GM18505 (cell line): ENCODE measurements at regions not wholly inside any gene's neighbourhood (a gene's known extent, or its start where the extent isn't known, plus 50 kb on each side); places are given as distances from the start of the nearest gene placed in this dataset.

Source experiments
- ATAC-seq: cut with Tn5 transposase; IDR thresholded peaks from one replicate; pipeline ENCODE4 v1.9.1; 2021; ENCODE audit not compliant: unreplicated experiment
- POLR2A ChIP-seq: IDR thresholded peaks from 4 replicates; pipeline ENCODE4 v1.6.1; 2011; ENCODE audit warnings: borderline replicate concordance; ENCODE audit not compliant: insufficient read depth, insufficient read length; ENCODE audit errors: extremely low read depth

DNA sequence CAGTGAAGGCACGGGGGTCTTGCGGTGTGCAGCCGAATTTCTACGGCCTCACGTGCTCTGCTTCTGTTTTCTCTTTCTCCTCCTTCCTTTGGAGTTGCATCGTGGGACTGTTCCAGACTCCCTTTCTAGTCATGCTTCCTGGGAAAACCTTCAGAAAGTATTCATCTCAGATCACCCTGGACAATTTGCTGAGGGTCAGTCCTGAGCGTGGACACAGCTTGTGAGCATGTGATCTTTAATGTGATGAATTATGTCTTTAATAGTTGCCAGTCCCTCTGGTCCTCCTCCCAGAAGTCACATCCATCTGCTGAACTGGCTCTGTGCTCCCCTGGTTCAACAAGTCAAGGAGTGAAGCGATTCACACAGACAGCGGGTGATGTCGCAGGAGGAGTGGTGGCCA is 145.0 kb upstream of the PDE10A start:
- ATAC-seq = no peak
- TF ChIP-seq POLR2A = no peak

DNA sequence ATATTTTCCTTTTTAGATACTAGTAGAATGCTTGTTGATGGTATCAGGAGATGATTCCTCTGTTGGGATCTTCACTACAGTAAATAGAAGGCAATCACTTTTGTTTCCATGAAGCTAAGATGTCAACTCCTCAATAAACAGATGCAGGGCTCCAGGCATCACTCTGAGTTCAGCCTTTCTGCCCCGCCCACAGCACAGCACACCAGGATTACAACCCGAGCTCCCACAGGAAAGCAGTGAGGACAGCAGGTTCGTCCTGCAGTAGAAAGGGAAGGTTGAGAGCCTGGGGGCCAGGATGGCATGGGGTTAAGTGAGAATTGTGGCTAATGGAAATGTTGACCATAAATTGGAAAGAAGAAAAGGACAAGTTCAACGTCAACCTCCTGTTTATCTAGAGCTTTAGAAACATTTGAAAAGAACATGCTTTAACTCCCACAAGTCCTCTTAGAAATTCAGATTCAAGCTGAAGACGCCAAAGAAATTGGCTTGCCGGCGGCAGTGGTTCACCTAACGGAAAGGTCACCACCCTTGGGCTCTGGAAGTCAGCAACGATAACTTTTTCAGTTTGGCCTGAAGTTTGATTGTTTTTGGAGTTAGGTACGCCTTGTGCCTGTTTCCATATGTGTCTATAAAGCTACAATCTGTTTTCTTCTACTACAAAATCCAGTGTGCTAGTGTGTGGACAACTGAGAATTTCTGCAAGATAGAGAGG is 144.4 kb upstream of the PDE10A start:
- no peak for ATAC-seq
- no peak for TF ChIP-seq POLR2A

DNA sequence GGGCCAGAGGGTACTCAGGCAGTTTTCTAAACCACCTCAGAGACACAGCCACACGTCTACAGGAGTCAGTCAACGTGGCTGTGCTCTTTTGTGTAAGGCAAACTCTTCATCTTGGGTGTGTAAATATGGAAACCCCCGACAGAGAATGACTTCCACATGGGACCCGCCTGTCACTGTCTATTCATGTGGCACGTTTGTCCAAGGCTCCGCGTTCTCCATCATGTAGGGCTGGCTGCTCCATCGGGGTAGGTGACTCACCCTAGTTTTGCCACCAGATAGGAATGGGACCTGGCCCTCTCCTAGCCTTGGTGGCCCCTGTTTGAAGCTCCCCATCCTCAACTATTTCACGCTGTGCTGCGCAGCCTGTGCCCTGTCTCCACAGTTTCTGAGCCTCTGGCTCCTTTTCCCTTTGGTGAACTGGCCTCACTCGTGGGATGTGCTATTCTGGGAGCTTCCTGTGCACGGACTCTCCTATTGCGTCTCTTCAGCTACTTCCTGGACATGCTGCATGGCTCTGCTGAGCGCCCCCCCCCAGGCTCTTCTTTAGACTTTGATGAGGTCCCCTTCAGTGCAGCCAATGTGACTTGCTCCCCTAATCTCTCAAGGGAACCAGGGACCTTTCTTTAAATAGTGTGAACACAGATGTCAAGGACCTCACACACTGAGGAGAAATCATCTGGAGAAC is 143.2 kb upstream of the PDE10A start:
- TF ChIP-seq POLR2A = no peak
- no peak for ATAC-seq

DNA sequence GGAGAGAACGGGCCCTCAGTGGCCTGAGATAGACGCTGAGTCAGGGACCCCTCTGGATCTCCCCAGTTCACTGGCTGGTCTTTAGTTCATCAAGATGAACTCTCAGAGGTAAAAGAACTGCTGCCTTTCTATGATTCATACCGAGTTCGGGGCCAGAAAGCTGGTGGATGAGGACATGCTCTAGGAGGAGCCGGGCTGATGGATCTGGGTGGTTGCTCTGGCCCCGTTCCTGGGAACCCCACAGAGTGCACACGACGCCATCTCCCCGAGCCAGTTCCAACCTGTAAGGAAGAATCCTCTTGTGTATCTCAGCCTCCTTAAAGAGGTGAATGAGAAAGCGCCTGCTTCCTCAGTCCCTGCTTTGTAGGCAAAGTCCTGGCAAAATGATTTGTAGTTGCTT is 142.6 kb upstream of the PDE10A start:
- no peak for TF ChIP-seq POLR2A
- ATAC-seq = no peak

DNA sequence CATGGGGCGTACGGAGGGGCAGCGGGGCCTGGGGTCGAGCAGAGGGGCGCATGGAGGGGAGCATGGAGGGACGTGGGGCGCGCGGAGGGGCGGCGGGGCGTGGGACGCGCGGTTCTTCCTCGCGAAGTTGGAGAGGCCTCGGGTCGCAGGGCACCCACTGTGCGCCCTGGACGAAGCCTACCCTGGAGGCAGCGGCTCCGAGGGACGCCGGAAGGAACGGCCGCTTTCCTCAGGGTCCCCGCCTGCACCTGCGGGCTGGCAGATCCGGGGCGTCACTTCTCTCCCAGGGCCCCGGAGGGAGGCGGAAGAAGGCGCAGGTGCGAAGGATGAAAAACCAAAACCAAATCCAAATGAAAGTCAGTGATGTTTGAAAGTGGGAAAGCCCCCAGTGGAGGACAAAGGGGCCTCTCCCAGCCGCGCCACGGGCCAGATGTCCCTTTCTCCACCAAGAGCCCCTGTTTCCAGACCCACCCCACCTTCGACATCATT is 142.1 kb upstream of the PDE10A start:
- ATAC-seq = no peak
- TF ChIP-seq POLR2A = no peak

DNA sequence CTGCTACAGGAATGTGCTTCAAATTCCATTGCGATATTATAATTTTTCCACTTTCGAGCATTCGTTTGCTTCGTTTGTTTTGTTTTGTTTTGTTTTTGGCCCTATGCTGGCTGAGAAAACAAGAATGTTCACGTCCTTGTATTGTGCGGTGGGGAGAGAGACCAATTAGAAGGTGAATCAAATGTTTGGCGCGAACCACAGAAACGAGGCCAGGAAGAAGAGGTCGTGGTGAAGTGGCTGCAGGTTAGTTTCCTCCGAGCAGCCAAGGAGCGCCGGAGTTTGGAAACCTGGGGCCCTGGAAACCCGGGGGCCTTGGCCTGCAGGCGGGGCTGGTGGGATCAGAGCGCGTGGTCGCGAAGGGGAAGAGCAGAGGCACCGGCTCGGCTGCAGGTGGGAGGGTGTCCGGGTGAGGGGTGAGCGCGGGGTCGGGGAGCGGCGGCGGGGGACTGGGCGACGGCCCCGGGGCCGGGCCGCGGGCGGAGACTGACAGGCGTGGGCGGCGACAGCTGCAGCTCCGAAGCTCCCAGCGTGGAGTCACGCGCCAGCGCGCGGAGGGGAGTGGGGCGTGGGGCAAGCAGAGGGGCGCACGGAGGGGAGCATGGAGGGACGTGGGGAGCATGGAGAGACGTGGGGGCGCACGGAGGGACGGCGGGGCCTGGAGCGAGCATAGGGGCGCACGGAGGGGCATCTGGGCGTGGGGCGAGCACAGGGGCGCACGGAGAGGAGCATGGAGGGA is 141.5 kb upstream of the PDE10A start:
- no peak for TF ChIP-seq POLR2A
- ATAC-seq = no peak

DNA sequence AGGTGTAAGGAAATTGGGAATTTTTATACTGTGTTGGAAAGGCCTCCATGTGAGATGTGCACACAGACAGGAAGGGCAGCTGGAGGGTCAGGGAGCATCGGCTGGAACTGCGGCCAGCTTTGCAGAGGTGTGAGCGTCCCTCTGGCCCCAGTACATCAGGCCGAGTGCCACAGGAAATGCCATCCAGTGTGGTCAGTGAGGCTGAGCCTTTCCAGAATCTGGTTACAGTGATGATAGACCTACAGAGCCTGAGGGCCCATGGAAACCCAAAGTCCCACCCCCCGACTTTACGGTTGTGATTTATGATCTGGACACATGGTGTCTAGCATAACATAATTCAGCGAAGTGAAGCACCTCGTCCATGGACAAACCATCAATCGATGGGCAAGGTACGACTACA is 137.3 kb upstream of the PDE10A start:
- no peak for TF ChIP-seq POLR2A
- no peak for ATAC-seq

DNA sequence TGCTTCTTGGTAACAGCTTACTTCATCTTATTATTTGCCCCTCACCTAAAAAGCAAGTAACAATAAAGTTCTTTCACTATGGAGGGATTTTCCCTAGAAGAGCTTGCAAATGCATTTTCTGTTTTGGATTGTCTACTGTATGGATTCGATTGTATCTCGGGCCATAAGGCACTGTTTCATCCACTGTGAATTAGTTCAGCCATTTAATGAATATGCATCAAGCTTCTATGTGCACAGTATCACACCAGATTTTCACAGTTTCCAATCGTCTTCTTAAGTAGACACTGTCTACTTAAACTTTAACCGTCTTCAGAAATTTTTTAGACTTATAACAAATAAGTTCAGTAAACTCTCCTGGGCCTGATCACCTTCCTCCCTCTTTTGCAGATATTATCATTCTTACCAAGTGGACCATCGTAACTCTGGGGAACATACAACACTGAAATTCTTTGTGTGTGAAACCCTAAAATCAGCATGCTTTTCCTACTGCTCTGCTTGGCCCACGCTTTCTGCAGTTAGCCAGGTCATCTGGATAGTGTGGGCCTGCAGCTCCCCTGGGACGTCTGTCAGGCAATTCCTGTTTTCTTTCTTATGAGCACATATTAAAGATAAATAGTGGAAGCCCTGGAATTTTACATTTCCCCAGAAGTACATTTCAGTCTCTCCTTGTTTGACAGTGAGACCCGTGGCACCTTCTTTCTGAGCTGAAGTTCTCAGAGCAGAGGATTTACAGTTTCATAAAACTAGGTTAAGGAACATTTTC is 136.5 kb upstream of the PDE10A start:
- TF ChIP-seq POLR2A = no peak
- ATAC-seq = no peak

DNA sequence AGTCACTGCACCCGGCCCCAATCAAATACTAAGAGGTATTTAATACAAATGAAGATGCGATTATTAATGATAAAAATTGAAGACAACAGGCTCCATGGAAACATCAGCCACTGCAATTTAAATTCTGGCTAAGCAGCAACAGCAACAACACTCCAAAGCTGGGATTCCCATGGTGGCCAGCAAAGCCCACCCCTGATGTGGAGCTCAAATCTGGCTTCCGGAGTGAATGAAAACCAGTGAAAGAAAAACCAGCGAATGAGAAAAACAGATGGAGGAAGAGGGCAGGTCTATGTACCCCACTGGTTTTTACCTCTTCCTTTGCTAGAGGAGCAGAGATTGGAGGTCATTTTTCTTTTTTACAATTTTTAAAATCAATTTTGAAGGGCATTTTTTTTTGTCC is 135.9 kb upstream of the PDE10A start:
- no peak for TF ChIP-seq POLR2A
- no peak for ATAC-seq

DNA sequence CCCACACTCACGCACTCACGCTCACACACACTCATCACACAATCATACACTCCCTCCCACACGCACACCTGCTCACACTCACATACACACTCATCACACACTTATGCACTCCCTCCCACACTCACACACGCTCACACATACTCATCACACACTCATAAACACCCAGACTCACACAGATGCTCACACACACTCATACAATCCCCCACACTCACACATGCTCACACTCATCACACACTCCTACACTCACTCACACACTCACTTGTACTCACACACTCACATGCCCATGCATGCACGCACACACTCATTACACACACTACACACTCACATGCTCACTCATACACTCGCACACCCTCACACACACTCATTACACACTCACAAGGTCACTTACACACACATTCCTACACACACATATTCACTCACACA is 131.1 kb upstream of the PDE10A start:
- no peak for TF ChIP-seq POLR2A
- no peak for ATAC-seq

DNA sequence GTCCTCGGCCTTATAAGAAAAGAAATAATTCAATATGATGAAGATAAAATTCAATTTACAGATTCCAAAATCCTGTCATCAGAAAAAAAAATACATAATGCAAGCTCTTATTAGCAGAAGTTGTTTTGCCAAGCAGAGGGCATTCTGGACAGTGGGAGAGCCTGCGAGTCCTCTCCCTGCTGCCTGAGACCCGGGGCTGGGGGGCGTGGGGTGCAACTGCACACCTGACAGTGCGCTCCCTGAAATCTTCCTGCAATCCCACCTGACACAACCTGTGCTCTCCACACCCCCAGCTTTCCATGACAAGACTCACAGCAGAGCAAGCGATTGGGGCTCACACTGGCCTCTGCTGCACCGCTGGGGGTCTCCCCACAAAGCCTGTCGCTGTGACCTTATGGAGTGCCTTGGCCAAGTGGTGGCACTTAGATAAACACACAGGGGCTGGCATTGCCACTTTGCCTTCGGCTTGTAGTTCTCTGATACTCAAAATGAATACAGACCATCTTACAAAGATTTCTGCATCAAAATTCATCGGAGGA is 130.3 kb upstream of the PDE10A start:
- no peak for TF ChIP-seq POLR2A
- no peak for ATAC-seq

DNA sequence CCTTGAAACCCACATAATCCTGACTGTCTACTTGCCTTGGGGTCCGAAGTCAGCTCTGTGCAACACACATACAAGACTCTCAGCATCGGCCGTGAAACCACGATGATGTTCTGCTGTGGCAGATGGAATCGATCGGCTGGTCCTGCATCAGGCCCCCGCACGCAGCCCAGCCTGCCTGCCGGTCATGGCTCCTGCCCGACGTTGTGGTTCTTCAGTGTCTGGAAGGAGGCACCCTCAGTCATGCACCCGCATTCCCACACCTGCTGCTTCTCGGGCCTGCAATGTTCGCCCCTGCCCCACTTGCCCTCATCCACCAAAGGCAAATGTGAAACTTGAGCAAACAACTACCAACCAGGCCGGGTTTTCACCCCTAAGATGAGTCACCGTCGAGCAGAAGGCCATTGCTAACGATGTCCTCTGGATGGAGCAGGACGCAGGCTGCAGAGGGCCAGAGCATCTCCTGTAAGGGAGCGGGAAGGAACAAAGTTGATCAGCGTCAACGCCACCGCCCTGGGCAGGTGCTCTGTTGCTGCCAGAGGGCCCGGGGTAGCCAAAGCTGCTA is 128.9 kb upstream of the PDE10A start:
- TF ChIP-seq POLR2A = no peak
- ATAC-seq = no peak
